ENCODE measurements at regions not wholly inside any gene's neighbourhood (a gene's known extent, or its start where the extent isn't known, plus 50 kb on each side); places are given as distances from the start of the nearest gene placed in this dataset.
"Not testable (repeated sequence)": the region's sequence is repeated elsewhere in the genome, so short reads cannot be mapped to it uniquely, and the experiment has no call there.

GRCh38 chr6:104676679-104677078 is 183.0 kb downstream of the HACE1 start:
- not testable (repeated sequence) for H3K4me3 Mint-ChIP-seq (ENCODE audit: unreplicated experiment); DNase-seq; H3K27ac Mint-ChIP-seq (ENCODE audit: unreplicated experiment); H3K4me1 Mint-ChIP-seq (ENCODE audit: low read depth, unreplicated experiment)
- Mint-ChIP-seq H3K36me3 (ENCODE audit: unreplicated experiment) (peaks cover 20% of the 10 kb centered on the region), H3K27me3 (ENCODE audit: unreplicated experiment) (peaks cover 13% of the 10 kb centered on the region), H3K9me3 (ENCODE audit: unreplicated experiment) (peaks cover 12% of the 10 kb centered on the region)

GRCh38 chr6:104675161-104675560 is 184.6 kb downstream of the HACE1 start:
- H3K27ac Mint-ChIP-seq (ENCODE audit: unreplicated experiment); DNase-seq; H3K4me1 Mint-ChIP-seq (ENCODE audit: low read depth, unreplicated experiment); H3K4me3 Mint-ChIP-seq (ENCODE audit: unreplicated experiment): not testable (repeated sequence)
- Mint-ChIP-seq H3K27me3 (ENCODE audit: unreplicated experiment) (peaks cover 13% of the 10 kb centered on the region), H3K36me3 (ENCODE audit: unreplicated experiment) (peaks cover 20% of the 10 kb centered on the region), H3K9me3 (ENCODE audit: unreplicated experiment) (peaks cover 12% of the 10 kb centered on the region)

GRCh38 chr6:104673078-104673477 is 186.6 kb downstream of the HACE1 start:
- H3K4me1 Mint-ChIP-seq (ENCODE audit: low read depth, unreplicated experiment); DNase-seq; H3K4me3 Mint-ChIP-seq (ENCODE audit: unreplicated experiment); H3K27ac Mint-ChIP-seq (ENCODE audit: unreplicated experiment): not testable (repeated sequence)
- Mint-ChIP-seq H3K27me3 (ENCODE audit: unreplicated experiment) (peaks cover 13% of the 10 kb centered on the region), H3K9me3 (ENCODE audit: unreplicated experiment) (peaks cover 12% of the 10 kb centered on the region), H3K36me3 (ENCODE audit: unreplicated experiment) (peaks cover 20% of the 10 kb centered on the region)

- not testable (repeated sequence) for H3K27ac Mint-ChIP-seq (ENCODE audit: unreplicated experiment); H3K4me1 Mint-ChIP-seq (ENCODE audit: low read depth, unreplicated experiment); H3K4me3 Mint-ChIP-seq (ENCODE audit: unreplicated experiment); DNase-seq
- peaks cover 10% of the 10 kb centered on the region for H3K27me3 Mint-ChIP-seq (ENCODE audit: unreplicated experiment)
- H3K36me3 Mint-ChIP-seq (ENCODE audit: unreplicated experiment): peaks cover 20% of the 10 kb centered on the region
- peaks cover 12% of the 10 kb centered on the region for H3K9me3 Mint-ChIP-seq (ENCODE audit: unreplicated experiment)
These were observed 188.2 kb downstream of the HACE1 start for GRCh38 chr6:104671591-104671891.

GRCh38 chr6:104670834-104671590 is 188.7 kb downstream of the HACE1 start:
- H3K36me3 Mint-ChIP-seq (ENCODE audit: unreplicated experiment): peaks cover 16% of the 10 kb centered on the region
- not testable (repeated sequence) for H3K4me1 Mint-ChIP-seq (ENCODE audit: low read depth, unreplicated experiment); H3K27ac Mint-ChIP-seq (ENCODE audit: unreplicated experiment); DNase-seq; H3K4me3 Mint-ChIP-seq (ENCODE audit: unreplicated experiment); H3K27me3 Mint-ChIP-seq (ENCODE audit: unreplicated experiment)
- H3K9me3 Mint-ChIP-seq (ENCODE audit: unreplicated experiment): peaks cover 12% of the 10 kb centered on the region

- no peak for DNase-seq
These were observed 190.2 kb downstream of the HACE1 start for GRCh38 chr6:104669483-104669882.

GRCh38 chr6:104656235-104656634 is 203.5 kb downstream of the HACE1 start:
- no peak overlapping the region for H3K27ac Mint-ChIP-seq (ENCODE audit: unreplicated experiment)
- no peaks in the 10 kb centered on the region for H3K27me3 Mint-ChIP-seq (ENCODE audit: unreplicated experiment)
- no peak overlapping the region for H3K4me3 Mint-ChIP-seq (ENCODE audit: unreplicated experiment)
- H3K4me1 Mint-ChIP-seq (ENCODE audit: low read depth, unreplicated experiment): no peaks in the 10 kb centered on the region
- peaks cover 2% of the 10 kb centered on the region for H3K9me3 Mint-ChIP-seq (ENCODE audit: unreplicated experiment)
- no peak for TF ChIP-seq CTCF (IDR thresholded peaks at IDR 0.05; ENCODE audit: partially characterized antibody, unreplicated experiment)
- H3K36me3 Mint-ChIP-seq (ENCODE audit: unreplicated experiment): peaks cover 6% of the 10 kb centered on the region
- no peak for DNase-seq

More at GRCh38 chr6:104669483-104669882, 190.2 kb downstream of the HACE1 start:
- Mint-ChIP-seq H3K27me3 (ENCODE audit: unreplicated experiment) (no peaks in the 10 kb centered on the region), H3K27ac (ENCODE audit: unreplicated experiment) (no peak overlapping the region), H3K36me3 (ENCODE audit: unreplicated experiment) (peaks cover 6% of the 10 kb centered on the region), H3K4me1 (ENCODE audit: low read depth, unreplicated experiment) (no peaks in the 10 kb centered on the region), H3K4me3 (ENCODE audit: unreplicated experiment) (no peak overlapping the region), H3K9me3 (ENCODE audit: unreplicated experiment) (peaks cover 3% of the 10 kb centered on the region)
- no peak for TF ChIP-seq CTCF (IDR thresholded peaks at IDR 0.05; ENCODE audit: partially characterized antibody, unreplicated experiment)

Measured in glutamatergic neuron (in vitro differentiated cells).